ENCODE measurements at regions not wholly inside any gene's neighbourhood (a gene's known extent, or its start where the extent isn't known, plus 50 kb on each side); places are given as distances from the start of the nearest gene placed in this dataset.

- TF ChIP-seq, protein P1, sequence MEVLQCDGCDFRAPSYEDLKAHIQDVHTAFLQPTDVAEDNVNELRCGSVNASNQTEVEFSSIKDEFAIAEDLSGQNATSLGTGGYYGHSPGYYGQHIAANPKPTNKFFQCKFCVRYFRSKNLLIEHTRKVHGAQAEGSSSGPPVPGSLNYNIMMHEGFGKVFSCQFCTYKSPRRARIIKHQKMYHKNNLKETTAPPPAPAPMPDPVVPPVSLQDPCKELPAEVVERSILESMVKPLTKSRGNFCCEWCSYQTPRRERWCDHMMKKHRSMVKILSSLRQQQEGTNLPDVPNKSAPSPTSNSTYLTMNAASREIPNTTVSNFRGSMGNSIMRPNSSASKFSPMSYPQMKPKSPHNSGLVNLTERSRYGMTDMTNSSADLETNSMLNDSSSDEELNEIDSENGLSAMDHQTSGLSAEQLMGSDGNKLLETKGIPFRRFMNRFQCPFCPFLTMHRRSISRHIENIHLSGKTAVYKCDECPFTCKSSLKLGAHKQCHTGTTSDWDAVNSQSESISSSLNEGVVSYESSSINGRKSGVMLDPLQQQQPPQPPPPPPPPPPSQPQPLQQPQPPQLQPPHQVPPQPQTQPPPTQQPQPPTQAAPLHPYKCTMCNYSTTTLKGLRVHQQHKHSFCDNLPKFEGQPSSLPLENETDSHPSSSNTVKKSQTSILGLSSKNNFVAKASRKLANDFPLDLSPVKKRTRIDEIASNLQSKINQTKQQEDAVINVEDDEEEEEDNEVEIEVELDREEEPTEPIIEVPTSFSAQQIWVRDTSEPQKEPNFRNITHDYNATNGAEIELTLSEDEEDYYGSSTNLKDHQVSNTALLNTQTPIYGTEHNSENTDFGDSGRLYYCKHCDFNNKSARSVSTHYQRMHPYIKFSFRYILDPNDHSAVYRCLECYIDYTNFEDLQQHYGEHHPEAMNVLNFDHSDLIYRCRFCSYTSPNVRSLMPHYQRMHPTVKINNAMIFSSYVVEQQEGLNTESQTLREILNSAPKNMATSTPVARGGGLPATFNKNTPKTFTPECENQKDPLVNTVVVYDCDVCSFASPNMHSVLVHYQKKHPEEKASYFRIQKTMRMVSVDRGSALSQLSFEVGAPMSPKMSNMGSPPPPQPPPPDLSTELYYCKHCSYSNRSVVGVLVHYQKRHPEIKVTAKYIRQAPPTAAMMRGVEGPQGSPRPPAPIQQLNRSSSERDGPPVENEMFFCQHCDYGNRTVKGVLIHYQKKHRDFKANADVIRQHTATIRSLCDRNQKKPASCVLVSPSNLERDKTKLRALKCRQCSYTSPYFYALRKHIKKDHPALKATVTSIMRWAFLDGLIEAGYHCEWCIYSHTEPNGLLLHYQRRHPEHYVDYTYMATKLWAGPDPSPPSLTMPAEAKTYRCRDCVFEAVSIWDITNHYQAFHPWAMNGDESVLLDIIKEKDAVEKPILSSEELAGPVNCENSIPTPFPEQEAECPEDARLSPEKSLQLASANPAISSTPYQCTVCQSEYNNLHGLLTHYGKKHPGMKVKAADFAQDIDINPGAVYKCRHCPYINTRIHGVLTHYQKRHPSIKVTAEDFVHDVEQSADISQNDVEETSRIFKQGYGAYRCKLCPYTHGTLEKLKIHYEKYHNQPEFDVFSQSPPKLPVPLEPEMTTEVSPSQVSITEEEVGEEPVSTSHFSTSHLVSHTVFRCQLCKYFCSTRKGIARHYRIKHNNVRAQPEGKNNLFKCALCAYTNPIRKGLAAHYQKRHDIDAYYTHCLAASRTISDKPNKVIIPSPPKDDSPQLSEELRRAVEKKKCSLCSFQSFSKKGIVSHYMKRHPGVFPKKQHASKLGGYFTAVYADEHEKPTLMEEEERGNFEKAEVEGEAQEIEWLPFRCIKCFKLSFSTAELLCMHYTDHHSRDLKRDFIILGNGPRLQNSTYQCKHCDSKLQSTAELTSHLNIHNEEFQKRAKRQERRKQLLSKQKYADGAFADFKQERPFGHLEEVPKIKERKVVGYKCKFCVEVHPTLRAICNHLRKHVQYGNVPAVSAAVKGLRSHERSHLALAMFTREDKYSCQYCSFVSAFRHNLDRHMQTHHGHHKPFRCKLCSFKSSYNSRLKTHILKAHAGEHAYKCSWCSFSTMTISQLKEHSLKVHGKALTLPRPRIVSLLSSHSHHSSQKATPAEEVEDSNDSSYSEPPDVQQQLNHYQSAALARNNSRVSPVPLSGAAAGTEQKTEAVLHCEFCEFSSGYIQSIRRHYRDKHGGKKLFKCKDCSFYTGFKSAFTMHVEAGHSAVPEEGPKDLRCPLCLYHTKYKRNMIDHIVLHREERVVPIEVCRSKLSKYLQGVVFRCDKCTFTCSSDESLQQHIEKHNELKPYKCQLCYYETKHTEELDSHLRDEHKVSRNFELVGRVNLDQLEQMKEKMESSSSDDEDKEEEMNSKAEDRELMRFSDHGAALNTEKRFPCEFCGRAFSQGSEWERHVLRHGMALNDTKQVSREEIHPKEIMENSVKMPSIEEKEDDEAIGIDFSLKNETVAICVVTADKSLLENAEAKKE (CRISPR knock-in tag; IDR thresholded peaks at IDR 0.05): no peak
- TF ChIP-seq NANOG (IDR thresholded peaks at IDR 0.05; ENCODE audit: borderline replicate concordance): no peak
These were observed 61.5 kb upstream of the NFE2L2 start (continued) for GRCh38 chr2:177326005-177326404.

DNA sequence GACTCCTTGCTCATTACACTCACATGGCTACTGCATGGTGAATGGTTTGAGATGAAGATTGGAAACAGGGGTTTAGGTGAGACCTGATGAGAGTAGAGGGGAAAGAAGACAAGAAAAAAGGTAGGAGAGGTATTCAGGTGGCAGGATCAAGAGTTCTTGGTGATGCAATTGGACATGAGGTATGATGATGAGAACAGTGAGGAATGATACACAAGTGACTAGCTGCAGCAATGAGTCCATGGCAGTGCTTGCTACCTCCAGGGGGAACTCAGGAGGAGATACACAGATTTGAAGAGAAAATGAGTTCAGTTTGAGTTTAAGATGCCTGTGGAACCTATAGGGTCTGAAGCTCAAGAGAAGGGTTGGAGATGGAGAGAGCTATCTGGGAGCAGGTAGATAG is 62.1 kb upstream of the NFE2L2 start:
- peaks cover 2% of the 10 kb centered on the region; the same call in 1 of the 2 replicates for H3K4me1 ChIP-seq (ENCODE audit: insufficient read depth)
- no peak overlapping the region for H2AFZ ChIP-seq
- Mint-ChIP-seq H3K9me3 (no peaks in the 10 kb centered on the region; the same call in 2 of the 3 replicates), H3K27ac (no peak overlapping the region), H3K4me1 (peaks cover 11% of the 10 kb centered on the region; the same call in 2 of the 3 replicates), H3K36me3 (ENCODE audit: low read depth) (no peaks in the 10 kb centered on the region), H3K4me3 (no peak overlapping the region), H3K27me3 (ENCODE audit: insufficient read depth, low read depth, poor library complexity) (no peaks in the 10 kb centered on the region)
- no peaks in the 10 kb centered on the region for H4K20me1 ChIP-seq (replicated peaks; ENCODE audit: insufficient read depth)
- no peak for TF ChIP-seq JUNB (IDR thresholded peaks at IDR 0.05; ENCODE audit: unreplicated experiment)
- TF ChIP-seq STAT1 (IDR thresholded peaks at IDR 0.05; ENCODE audit: unreplicated experiment): no peak
- TF ChIP-seq, protein P2, sequence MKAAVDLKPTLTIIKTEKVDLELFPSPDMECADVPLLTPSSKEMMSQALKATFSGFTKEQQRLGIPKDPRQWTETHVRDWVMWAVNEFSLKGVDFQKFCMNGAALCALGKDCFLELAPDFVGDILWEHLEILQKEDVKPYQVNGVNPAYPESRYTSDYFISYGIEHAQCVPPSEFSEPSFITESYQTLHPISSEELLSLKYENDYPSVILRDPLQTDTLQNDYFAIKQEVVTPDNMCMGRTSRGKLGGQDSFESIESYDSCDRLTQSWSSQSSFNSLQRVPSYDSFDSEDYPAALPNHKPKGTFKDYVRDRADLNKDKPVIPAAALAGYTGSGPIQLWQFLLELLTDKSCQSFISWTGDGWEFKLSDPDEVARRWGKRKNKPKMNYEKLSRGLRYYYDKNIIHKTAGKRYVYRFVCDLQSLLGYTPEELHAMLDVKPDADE (IDR thresholded peaks at IDR 0.05): no peak
- no peak for TF ChIP-seq ZNF331 (CRISPR knock-in tag; IDR thresholded peaks at IDR 0.05; ENCODE audit: low read depth)
- TF ChIP-seq POLR2AphosphoS5 (IDR thresholded peaks at IDR 0.05; ENCODE audit: low read depth): no peak
- no peak overlapping the region for H3K4me3 ChIP-seq
- DNase-seq (ENCODE audit: low spot score) (no peak), ATAC-seq (no peak)
- no peaks in the 10 kb centered on the region for H3K79me2 ChIP-seq (replicated peaks; ENCODE audit: insufficient read depth)
- H3K27me3 ChIP-seq (ENCODE audit: insufficient read depth): no peaks in the 10 kb centered on the region
- no peak overlapping the region for H3K27ac ChIP-seq (ENCODE audit: low read depth)
- H3K36me3 ChIP-seq (ENCODE audit: insufficient read depth): no peaks in the 10 kb centered on the region
- H3K4me2 ChIP-seq: no peak overlapping the region
- no peaks in the 10 kb centered on the region for H3F3A ChIP-seq (replicated peaks; ENCODE audit: low read depth)
- peaks cover 4% of the 10 kb centered on the region; the same call in 1 of the 2 replicates for H3K9me2 ChIP-seq (ENCODE audit: insufficient read depth)
